C4-2B (cell line): ENCODE measurements at regions not wholly inside any gene's neighbourhood (a gene's known extent, or its start where the extent isn't known, plus 50 kb on each side); places are given as distances from the start of the nearest gene placed in this dataset.

Experiments
- CTCF ChIP-seq: fragments of 450-650 bp; conservative IDR thresholded peaks from 2 replicates; pipeline ENCODE4 v1.5.1; 2017; ENCODE audit warnings: mild to moderate bottlenecking
- ZFX ChIP-seq: fragments of 450-650 bp; IDR thresholded peaks from 2 replicates; pipeline ENCODE4 v1.6.1; 2017

GRCh38 chr10:109202111-109202510, 721.2 kb downstream of the XPNPEP1 start:
- TF ChIP-seq CTCF: no peak
- TF ChIP-seq ZFX: no peak
